GM12873 (cell line): ENCODE measurements at regions not wholly inside any gene's neighbourhood (a gene's known extent, or its start where the extent isn't known, plus 50 kb on each side); places are given as distances from the start of the nearest gene placed in this dataset.

Source experiments
- TF ChIP-seq, protein P1 (sequence below): IDR thresholded peaks from 2 replicates; pipeline ENCODE4 v1.5.1; 2012; ENCODE audit warnings: low read depth, mild to moderate bottlenecking, moderate library complexity, low read length, control low read depth; ENCODE audit not compliant: insufficient read depth; ENCODE audit errors: missing control alignments

DNA sequence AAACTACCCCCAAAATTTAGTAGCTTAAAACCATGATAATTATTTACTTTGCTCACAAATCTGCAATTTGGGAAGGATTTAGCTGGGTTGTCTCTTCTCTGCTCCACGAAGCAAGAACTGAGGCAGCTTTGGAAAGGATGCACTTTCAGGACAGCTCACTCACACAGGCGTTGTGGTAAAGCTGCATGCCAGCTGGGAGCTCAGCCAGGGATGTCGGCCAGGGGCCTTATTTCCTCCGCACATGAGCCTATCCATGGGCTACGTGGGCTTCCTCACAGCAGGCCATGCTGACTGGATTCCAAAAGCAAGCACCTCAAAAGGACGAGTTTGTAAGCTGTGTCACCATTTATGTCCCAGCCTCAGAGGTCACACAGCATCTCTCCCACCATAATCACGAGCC, 301.3 kb upstream of the IGF1R start:
- TF ChIP-seq, protein P1, sequence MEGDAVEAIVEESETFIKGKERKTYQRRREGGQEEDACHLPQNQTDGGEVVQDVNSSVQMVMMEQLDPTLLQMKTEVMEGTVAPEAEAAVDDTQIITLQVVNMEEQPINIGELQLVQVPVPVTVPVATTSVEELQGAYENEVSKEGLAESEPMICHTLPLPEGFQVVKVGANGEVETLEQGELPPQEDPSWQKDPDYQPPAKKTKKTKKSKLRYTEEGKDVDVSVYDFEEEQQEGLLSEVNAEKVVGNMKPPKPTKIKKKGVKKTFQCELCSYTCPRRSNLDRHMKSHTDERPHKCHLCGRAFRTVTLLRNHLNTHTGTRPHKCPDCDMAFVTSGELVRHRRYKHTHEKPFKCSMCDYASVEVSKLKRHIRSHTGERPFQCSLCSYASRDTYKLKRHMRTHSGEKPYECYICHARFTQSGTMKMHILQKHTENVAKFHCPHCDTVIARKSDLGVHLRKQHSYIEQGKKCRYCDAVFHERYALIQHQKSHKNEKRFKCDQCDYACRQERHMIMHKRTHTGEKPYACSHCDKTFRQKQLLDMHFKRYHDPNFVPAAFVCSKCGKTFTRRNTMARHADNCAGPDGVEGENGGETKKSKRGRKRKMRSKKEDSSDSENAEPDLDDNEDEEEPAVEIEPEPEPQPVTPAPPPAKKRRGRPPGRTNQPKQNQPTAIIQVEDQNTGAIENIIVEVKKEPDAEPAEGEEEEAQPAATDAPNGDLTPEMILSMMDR: no peak

DNA sequence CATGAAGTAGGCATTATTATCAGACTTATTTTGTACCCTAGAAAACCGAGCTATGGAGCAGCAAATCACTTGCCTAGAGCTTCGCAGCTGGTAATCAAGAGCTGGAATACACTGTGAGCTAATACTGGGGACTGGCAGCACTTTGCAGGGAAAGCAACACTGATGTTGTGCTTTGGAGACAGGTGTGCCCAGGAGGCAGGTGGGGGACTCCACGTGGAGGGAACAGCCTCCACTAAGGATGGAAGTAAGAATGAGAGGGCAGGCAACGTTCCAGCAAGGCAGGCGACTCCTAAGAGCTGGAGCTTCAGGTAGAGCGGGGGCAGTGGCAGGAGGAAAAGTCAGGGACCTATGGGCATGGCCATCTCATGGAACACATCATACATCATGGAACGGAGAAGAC, 300.5 kb upstream of the IGF1R start:
- TF ChIP-seq, protein P1: no peak

DNA sequence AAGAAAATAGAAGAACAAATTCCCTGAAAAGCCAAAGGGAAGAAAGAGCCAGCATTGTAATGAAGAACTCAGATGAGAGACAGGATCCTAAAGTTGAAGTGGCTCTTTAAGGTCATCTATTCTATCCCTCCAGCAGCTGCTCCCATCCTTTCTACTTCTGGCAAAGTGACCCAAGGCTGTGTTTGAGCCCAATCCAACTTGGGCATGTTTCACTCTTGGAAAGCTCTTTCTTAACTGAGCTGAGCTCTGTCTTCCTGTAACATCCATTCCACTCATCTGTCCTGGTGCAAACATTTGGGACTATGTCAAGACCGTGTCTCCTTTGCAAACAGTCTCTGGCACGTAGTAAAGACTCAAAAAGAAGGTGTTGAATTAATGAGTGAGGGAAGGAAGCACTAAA, 298.1 kb upstream of the IGF1R start:
- TF ChIP-seq, protein P1: no peak

DNA sequence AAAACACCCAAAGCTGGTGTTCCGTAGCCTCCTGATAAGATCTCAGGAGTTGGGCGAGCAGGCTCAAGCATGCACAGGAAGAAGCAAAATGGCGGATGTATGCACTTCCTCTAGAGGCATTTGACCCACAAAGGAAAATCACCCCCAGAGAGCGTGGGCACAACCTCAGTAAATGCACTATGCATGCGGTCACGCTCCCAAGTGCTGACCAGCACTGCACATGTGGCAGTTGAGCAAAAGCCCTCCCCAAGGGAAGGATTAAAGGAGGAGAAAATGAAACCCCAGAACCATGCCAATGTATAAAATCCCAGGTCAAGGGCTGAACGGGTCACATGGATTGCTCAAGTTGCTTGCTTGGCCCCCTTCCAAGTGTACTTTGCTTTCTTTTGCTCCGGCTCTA, 289.4 kb upstream of the IGF1R start:
- TF ChIP-seq, protein P1: no peak

DNA sequence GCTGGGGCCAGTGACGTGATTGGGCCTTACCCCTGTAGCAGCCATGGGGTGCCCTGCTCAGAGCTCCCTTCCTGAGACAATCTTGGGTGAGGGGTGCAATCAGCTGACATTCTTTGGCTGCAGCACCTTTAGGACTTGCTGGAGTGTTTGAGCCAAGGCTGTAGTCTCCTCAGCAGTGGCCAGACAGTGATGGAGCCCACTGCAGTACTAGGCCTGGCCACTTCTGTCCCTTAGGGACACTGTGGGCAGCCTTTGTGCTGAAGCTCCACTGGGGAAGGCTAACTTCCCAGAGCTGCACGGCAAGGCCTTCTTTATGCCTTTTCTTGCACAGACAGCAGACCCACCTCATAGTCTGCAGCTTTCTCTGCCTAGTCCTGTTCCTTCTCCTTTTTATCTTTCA, 284.9 kb upstream of the IGF1R start:
- TF ChIP-seq, protein P1: no peak

DNA sequence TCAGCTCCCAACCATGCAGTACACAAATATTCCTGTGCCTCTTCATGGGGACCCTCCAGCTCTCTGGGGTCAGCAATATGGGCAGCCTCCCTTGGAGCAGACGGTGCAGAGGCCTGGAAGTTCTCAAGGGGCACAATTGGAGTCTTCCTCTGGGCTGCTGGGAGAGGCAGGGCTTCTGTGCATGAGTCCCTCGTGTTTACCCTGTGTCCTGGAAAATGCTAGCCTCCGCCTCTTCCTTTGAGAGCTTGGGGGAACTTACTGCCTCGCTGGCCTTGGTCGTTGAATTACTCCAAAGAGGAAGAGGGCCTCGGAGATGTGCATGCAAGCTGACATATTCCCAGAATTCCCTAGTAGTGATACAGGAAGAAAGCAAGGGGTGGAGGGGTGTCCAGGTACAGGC, 284.4 kb upstream of the IGF1R start:
- TF ChIP-seq, protein P1: no peak

DNA sequence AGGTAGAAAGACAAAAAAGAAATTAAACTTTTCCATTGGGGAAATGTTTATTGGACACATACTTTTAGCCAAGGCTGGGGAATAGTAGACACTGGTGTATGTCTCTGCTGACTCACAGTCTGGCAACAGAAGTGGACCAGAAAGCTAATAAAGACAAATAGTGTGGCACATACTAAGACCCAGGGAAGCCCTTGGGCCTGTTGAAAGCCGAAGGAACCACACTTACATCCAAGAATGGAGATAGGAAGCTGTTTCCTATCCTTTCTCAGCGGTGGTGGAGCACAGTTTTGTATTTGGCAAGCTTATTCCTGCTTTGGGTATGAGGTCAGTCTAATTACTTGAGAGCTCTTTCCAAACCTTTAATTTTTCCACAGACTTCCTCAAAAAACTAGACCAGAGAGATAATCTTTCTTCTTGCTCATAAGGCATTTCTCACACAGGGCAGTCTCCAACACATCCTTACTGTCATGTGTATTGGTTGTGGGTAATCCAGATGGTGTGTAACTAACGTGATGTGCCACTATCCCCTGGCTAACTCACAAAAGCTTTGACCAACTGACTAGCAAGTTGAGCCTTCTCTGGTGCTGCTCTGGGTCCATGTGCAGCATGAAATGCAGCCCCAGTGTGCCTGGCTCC, 279.1 kb upstream of the IGF1R start:
- TF ChIP-seq, protein P1: no peak
